WTC11 (cell line): ENCODE measurements at regions not wholly inside any gene's neighbourhood (a gene's known extent, or its start where the extent isn't known, plus 50 kb on each side); places are given as distances from the start of the nearest gene placed in this dataset.
A peak's percentile ranks its signal among the peaks of the same experiment; 100 is the strongest.

Experiments used
- ATAC-seq: fragments of 200-7000 bp; cut with Tn5 transposase; 2 replicates; pipeline ENCODE4 v1.10.0; 2021; ENCODE audit warnings: mild to moderate bottlenecking, moderate library complexity
- CTCF ChIA-PET: fragments of 300-600 bp; sonication (Branson Sonifier 250); formaldehyde crosslinking; loops from one replicate; lab custom pipeline; 2021; ENCODE audit warnings: antibody characterized with exemption; lab: Charles Lee
- POLR2A ChIA-PET: fragments of 350-600 bp; sonication (Branson Sonifier 250); formaldehyde crosslinking; loops from one replicate; lab custom pipeline; 2021; ENCODE audit warnings: antibody characterized with exemption; lab: Charles Lee
- DNase-seq: peaks from one replicate; pipeline ENCODE4 v3.0.0; 2021; ENCODE audit warnings: low spot score
- H3K27ac Mint-ChIP-seq: 2 replicates; pipeline ENCODE4 v1.8.0; 2021; ENCODE audit warnings: mixed read lengths
- H3K27me3 Mint-ChIP-seq: 2 replicates; pipeline ENCODE4 v1.8.0; 2021; ENCODE audit warnings: low read depth, mild to moderate bottlenecking, moderate library complexity, mixed read lengths
- H3K36me3 Mint-ChIP-seq: 2 replicates; pipeline ENCODE4 v1.8.0; 2021; ENCODE audit warnings: mixed read lengths
- H3K4me1 Mint-ChIP-seq: 2 replicates; pipeline ENCODE4 v1.8.0; 2022; ENCODE audit warnings: mixed read lengths
- H3K4me3 Mint-ChIP-seq: 2 replicates; pipeline ENCODE4 v1.8.0; 2021; ENCODE audit warnings: mild to moderate bottlenecking, moderate library complexity, mixed read lengths
- H3K9me3 Mint-ChIP-seq: 2 replicates; pipeline ENCODE4 v1.8.0; 2021; ENCODE audit warnings: mixed read lengths
- GRHL2 ChIP-seq: fragments of 250-450 bp; sonication (Bioruptor Pico); IDR thresholded peaks from 2 replicates; pipeline ENCODE4 v1.8.0; 2022; ENCODE audit warnings: mild to moderate bottlenecking, moderate library complexity; ENCODE audit not compliant: insufficient replicate concordance, severe bottlenecking
- IRF2 ChIP-seq: sonication (generic); formaldehyde crosslinking; IDR thresholded peaks from 2 replicates; pipeline ENCODE4 v1.8.0; 2022; ENCODE audit warnings: low read depth, missing genetic modification reagents, borderline replicate concordance
- SP1 ChIP-seq: sonication (generic); formaldehyde crosslinking; conservative IDR thresholded peaks from 2 replicates; pipeline ENCODE4 v1.8.1; 2022; ENCODE audit warnings: missing genetic modification reagents
- ZNF232 ChIP-seq: sonication (generic); formaldehyde crosslinking; IDR thresholded peaks from 2 replicates; pipeline ENCODE4 v1.8.0; 2022; ENCODE audit warnings: mild to moderate bottlenecking, missing genetic modification reagents
- ZNF317 ChIP-seq: sonication (generic); formaldehyde crosslinking; IDR thresholded peaks from 2 replicates; pipeline ENCODE4 v1.8.1; 2023; ENCODE audit warnings: low read depth, mild to moderate bottlenecking, moderate library complexity, missing genetic modification reagents, borderline replicate concordance
- ZNF396 ChIP-seq: fragments of 250-450 bp; sonication (Bioruptor Pico); IDR thresholded peaks from 2 replicates; pipeline ENCODE4 v1.8.0; 2021; ENCODE audit warnings: mild to moderate bottlenecking, moderate library complexity, borderline replicate concordance
- ZNF423 ChIP-seq: fragments of 250-450 bp; sonication (Bioruptor Pico); IDR thresholded peaks from 2 replicates; pipeline ENCODE4 v2.1.2; 2022; ENCODE audit warnings: mild to moderate bottlenecking, moderate library complexity
- TF ChIP-seq, protein P1 (sequence below): sonication (generic); formaldehyde crosslinking; IDR thresholded peaks from 2 replicates; pipeline ENCODE4 v1.8.1; 2022; ENCODE audit warnings: mild to moderate bottlenecking, moderate library complexity, missing genetic modification reagents
- TF ChIP-seq, protein P2 (sequence below): sonication (generic); formaldehyde crosslinking; IDR thresholded peaks from 2 replicates; pipeline ENCODE4 v1.8.0; 2023; ENCODE audit warnings: missing genetic modification reagents, mild to moderate bottlenecking, borderline replicate concordance
- TF ChIP-seq, protein P3 (sequence below): fragments of 200-600 bp; IDR thresholded peaks from 2 replicates; pipeline ENCODE4 v1.8.0; 2022; ENCODE audit warnings: antibody characterized with exemption
- TF ChIP-seq, protein P4 (sequence below): sonication (generic); formaldehyde crosslinking; IDR thresholded peaks from 2 replicates; pipeline ENCODE4 v1.8.0; 2022; ENCODE audit warnings: missing genetic modification reagents
- TF ChIP-seq, protein P5 (sequence below): fragments of 250-450 bp; sonication (Bioruptor Pico); IDR thresholded peaks from 2 replicates; pipeline ENCODE4 v1.9.0; 2021; ENCODE audit warnings: mild to moderate bottlenecking, borderline replicate concordance
- TF ChIP-seq, protein P6 (sequence below): sonication (generic); formaldehyde crosslinking; IDR thresholded peaks from 2 replicates; pipeline ENCODE4 v1.8.1; 2023; ENCODE audit warnings: mild to moderate bottlenecking, moderate library complexity, missing genetic modification reagents

DNA sequence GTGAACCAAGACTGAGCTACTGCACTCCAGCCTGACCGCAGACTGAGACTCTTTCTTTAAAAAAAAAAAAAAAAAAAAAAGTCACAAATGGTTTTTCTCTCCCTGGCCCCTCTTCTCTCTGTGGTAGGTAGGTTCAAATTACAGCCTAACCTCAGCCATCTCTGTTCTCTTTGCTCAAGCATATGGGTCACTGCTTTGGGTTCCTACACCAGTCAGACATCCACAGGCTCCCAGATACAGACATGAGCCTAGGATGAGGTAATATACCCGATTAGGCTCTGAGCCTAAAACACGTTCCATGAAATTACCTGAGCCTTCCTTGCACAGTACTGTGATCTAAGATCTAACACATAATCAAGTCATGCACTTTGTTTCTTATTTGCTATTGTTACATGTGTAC, 90.5 kb upstream of the JAK1 start (continued):
- TF ChIP-seq ZNF317 (CRISPR knock-in tag): no peak
- TF ChIP-seq, protein P1, sequence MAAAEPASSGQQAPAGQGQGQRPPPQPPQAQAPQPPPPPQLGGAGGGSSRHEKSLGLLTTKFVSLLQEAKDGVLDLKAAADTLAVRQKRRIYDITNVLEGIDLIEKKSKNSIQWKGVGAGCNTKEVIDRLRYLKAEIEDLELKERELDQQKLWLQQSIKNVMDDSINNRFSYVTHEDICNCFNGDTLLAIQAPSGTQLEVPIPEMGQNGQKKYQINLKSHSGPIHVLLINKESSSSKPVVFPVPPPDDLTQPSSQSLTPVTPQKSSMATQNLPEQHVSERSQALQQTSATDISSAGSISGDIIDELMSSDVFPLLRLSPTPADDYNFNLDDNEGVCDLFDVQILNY (CRISPR knock-in tag): no peak
- no peak for TF ChIP-seq ZNF232
- TF ChIP-seq GRHL2 (CRISPR knock-in tag): no peak
- TF ChIP-seq, protein P2, sequence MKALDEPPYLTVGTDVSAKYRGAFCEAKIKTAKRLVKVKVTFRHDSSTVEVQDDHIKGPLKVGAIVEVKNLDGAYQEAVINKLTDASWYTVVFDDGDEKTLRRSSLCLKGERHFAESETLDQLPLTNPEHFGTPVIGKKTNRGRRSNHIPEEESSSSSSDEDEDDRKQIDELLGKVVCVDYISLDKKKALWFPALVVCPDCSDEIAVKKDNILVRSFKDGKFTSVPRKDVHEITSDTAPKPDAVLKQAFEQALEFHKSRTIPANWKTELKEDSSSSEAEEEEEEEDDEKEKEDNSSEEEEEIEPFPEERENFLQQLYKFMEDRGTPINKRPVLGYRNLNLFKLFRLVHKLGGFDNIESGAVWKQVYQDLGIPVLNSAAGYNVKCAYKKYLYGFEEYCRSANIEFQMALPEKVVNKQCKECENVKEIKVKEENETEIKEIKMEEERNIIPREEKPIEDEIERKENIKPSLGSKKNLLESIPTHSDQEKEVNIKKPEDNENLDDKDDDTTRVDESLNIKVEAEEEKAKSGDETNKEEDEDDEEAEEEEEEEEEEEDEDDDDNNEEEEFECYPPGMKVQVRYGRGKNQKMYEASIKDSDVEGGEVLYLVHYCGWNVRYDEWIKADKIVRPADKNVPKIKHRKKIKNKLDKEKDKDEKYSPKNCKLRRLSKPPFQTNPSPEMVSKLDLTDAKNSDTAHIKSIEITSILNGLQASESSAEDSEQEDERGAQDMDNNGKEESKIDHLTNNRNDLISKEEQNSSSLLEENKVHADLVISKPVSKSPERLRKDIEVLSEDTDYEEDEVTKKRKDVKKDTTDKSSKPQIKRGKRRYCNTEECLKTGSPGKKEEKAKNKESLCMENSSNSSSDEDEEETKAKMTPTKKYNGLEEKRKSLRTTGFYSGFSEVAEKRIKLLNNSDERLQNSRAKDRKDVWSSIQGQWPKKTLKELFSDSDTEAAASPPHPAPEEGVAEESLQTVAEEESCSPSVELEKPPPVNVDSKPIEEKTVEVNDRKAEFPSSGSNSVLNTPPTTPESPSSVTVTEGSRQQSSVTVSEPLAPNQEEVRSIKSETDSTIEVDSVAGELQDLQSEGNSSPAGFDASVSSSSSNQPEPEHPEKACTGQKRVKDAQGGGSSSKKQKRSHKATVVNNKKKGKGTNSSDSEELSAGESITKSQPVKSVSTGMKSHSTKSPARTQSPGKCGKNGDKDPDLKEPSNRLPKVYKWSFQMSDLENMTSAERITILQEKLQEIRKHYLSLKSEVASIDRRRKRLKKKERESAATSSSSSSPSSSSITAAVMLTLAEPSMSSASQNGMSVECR: no peak
- no peak for TF ChIP-seq SP1 (CRISPR knock-in tag)
- TF ChIP-seq, all 79 proteins: peak for 0

DNA sequence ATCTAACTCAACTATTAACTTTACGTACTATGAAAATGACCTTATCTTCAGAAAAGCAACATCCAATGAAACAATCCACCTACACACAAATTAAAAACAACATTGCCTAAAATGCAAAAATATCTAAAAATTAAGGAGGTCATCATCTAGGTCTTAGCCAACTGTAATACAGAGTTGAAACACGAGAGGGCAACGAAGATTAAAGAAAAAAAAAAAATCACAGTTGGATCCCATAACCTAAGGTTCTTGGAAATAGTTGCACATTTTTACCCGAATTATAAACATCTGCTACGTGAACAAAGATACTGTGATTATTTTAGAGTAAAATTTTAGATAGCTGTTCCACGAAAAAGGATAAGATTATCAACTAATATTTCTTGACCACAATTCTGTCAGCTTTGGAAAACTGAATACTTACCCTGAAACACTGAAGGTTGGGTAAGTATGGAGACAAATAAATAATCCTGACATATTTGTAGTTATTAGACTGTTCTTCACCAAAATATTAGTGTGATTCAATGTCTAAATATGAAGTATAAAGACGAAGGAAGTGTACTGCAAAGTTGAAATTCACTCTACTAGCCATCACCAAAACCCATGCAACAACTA, 88.0 kb upstream of the AK4 start:
- TF ChIP-seq, protein P1 (CRISPR knock-in tag): no peak
- TF ChIP-seq, protein P3, sequence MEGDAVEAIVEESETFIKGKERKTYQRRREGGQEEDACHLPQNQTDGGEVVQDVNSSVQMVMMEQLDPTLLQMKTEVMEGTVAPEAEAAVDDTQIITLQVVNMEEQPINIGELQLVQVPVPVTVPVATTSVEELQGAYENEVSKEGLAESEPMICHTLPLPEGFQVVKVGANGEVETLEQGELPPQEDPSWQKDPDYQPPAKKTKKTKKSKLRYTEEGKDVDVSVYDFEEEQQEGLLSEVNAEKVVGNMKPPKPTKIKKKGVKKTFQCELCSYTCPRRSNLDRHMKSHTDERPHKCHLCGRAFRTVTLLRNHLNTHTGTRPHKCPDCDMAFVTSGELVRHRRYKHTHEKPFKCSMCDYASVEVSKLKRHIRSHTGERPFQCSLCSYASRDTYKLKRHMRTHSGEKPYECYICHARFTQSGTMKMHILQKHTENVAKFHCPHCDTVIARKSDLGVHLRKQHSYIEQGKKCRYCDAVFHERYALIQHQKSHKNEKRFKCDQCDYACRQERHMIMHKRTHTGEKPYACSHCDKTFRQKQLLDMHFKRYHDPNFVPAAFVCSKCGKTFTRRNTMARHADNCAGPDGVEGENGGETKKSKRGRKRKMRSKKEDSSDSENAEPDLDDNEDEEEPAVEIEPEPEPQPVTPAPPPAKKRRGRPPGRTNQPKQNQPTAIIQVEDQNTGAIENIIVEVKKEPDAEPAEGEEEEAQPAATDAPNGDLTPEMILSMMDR: peak; percentile 35; the same call in 1 of the 2 replicates
- TF ChIP-seq ZNF423 (CRISPR knock-in tag): no peak
- Mint-ChIP-seq H3K9me3 (no peaks in the 10 kb centered on the region), H3K4me3 (no peak overlapping the region), H3K27ac (no peak overlapping the region), H3K27me3 (no peaks in the 10 kb centered on the region), H3K36me3 (peaks cover 31% of the 10 kb centered on the region), H3K4me1 (peaks cover 38% of the 10 kb centered on the region)
- ChIA-PET CTCF (interaction anchor here (0.7 kb wide), 1 partner anchor 160 kb away, joined by 3 read pairs; no protein-coding TSS in a partner anchor), POLR2A (interaction anchor here (0.6 kb wide), 2 partner anchors 151 to 1227 kb away, joined by 3 to 4 read pairs; no protein-coding TSS in a partner anchor)
- DNase-seq (no peak), ATAC-seq (no peak)

DNA sequence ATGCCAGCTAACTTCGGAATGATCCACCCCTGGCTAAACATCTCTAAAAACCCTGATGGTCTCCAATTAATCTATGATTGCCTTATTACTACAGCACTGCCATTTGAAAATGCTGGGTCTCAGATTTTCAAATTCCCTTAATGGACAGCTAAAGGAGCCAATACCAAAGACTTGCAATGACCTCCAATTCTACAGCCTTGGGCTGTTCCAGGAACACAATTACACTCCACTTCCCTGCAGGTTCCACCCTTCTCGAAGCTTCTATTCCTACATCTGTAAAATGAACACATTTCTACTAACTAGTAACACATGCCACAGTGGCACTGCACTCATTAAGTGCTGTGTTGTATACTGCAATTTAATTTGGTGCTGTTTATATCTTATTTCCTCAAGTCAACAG, 85.7 kb upstream of the AK4 start:
- no peak for ATAC-seq
- ChIA-PET CTCF (interaction anchor here (0.6 to 1.8 kb wide), 4 partner anchors 13 to 661 kb away, joined by 4 to 6 read pairs (median 4); no protein-coding TSS in a partner anchor), POLR2A (no interaction called here)
- peaks cover 18% of the 10 kb centered on the region for H3K36me3 Mint-ChIP-seq
- peak overlapping the region; percentile 39; the same call in 1 of the 2 replicates for H3K27ac Mint-ChIP-seq
- H3K4me3 Mint-ChIP-seq: no peak overlapping the region
- no peaks in the 10 kb centered on the region for H3K27me3 Mint-ChIP-seq
- H3K9me3 Mint-ChIP-seq: no peaks in the 10 kb centered on the region
- DNase-seq: no peak
- H3K4me1 Mint-ChIP-seq: peaks cover 43% of the 10 kb centered on the region
- no peak for TF ChIP-seq IRF2
- TF ChIP-seq, protein P4, sequence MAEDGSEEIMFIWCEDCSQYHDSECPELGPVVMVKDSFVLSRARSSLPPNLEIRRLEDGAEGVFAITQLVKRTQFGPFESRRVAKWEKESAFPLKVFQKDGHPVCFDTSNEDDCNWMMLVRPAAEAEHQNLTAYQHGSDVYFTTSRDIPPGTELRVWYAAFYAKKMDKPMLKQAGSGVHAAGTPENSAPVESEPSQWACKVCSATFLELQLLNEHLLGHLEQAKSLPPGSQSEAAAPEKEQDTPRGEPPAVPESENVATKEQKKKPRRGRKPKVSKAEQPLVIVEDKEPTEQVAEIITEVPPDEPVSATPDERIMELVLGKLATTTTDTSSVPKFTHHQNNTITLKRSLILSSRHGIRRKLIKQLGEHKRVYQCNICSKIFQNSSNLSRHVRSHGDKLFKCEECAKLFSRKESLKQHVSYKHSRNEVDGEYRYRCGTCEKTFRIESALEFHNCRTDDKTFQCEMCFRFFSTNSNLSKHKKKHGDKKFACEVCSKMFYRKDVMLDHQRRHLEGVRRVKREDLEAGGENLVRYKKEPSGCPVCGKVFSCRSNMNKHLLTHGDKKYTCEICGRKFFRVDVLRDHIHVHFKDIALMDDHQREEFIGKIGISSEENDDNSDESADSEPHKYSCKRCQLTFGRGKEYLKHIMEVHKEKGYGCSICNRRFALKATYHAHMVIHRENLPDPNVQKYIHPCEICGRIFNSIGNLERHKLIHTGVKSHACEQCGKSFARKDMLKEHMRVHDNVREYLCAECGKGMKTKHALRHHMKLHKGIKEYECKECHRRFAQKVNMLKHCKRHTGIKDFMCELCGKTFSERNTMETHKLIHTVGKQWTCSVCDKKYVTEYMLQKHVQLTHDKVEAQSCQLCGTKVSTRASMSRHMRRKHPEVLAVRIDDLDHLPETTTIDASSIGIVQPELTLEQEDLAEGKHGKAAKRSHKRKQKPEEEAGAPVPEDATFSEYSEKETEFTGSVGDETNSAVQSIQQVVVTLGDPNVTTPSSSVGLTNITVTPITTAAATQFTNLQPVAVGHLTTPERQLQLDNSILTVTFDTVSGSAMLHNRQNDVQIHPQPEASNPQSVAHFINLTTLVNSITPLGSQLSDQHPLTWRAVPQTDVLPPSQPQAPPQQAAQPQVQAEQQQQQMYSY: no peak
- no peak for TF ChIP-seq ZNF396 (CRISPR knock-in tag)
- TF ChIP-seq, protein P5, sequence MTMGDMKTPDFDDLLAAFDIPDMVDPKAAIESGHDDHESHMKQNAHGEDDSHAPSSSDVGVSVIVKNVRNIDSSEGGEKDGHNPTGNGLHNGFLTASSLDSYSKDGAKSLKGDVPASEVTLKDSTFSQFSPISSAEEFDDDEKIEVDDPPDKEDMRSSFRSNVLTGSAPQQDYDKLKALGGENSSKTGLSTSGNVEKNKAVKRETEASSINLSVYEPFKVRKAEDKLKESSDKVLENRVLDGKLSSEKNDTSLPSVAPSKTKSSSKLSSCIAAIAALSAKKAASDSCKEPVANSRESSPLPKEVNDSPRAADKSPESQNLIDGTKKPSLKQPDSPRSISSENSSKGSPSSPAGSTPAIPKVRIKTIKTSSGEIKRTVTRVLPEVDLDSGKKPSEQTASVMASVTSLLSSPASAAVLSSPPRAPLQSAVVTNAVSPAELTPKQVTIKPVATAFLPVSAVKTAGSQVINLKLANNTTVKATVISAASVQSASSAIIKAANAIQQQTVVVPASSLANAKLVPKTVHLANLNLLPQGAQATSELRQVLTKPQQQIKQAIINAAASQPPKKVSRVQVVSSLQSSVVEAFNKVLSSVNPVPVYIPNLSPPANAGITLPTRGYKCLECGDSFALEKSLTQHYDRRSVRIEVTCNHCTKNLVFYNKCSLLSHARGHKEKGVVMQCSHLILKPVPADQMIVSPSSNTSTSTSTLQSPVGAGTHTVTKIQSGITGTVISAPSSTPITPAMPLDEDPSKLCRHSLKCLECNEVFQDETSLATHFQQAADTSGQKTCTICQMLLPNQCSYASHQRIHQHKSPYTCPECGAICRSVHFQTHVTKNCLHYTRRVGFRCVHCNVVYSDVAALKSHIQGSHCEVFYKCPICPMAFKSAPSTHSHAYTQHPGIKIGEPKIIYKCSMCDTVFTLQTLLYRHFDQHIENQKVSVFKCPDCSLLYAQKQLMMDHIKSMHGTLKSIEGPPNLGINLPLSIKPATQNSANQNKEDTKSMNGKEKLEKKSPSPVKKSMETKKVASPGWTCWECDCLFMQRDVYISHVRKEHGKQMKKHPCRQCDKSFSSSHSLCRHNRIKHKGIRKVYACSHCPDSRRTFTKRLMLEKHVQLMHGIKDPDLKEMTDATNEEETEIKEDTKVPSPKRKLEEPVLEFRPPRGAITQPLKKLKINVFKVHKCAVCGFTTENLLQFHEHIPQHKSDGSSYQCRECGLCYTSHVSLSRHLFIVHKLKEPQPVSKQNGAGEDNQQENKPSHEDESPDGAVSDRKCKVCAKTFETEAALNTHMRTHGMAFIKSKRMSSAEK: no peak
- TF ChIP-seq, protein P6, sequence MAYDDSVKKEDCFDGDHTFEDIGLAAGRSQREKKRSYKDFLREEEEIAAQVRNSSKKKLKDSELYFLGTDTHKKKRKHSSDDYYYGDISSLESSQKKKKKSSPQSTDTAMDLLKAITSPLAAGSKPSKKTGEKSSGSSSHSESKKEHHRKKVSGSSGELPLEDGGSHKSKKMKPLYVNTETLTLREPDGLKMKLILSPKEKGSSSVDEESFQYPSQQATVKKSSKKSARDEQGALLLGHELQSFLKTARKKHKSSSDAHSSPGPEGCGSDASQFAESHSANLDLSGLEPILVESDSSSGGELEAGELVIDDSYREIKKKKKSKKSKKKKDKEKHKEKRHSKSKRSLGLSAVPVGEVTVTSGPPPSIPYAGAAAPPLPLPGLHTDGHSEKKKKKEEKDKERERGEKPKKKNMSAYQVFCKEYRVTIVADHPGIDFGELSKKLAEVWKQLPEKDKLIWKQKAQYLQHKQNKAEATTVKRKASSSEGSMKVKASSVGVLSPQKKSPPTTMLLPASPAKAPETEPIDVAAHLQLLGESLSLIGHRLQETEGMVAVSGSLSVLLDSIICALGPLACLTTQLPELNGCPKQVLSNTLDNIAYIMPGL: no peak
